NCI-H2029 treated with DMSO at 0.1 percent for 48 hours (cell line): ENCODE measurements at regions not wholly inside any gene's neighbourhood (a gene's known extent, or its start where the extent isn't known, plus 50 kb on each side); places are given as distances from the start of the nearest gene placed in this dataset.

Source experiments
- DNase-seq: peaks from one replicate; lab custom pipeline; 2025; lab: John Stamatoyannopoulos, UW

DNA sequence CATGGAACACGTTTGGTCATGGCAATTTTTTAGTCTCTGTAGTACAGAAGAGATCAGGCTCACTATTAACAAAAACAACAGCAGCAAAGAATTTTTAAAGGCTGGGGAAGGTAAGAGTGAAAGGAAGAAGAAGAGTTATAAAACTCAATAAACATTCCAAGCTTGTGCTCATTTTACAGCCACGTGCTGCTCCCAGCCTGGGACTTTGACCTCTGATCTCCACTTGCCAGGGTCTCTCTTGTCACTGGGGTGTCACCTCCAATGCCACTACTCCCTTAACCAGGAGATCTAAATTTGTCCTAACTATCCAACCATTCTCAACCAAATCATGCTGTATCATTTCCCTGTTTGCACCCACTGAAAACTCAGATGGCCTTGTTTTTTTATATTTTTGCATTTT is 605.1 kb downstream of the VRK1 start:
- DNase-seq = no peak

DNA sequence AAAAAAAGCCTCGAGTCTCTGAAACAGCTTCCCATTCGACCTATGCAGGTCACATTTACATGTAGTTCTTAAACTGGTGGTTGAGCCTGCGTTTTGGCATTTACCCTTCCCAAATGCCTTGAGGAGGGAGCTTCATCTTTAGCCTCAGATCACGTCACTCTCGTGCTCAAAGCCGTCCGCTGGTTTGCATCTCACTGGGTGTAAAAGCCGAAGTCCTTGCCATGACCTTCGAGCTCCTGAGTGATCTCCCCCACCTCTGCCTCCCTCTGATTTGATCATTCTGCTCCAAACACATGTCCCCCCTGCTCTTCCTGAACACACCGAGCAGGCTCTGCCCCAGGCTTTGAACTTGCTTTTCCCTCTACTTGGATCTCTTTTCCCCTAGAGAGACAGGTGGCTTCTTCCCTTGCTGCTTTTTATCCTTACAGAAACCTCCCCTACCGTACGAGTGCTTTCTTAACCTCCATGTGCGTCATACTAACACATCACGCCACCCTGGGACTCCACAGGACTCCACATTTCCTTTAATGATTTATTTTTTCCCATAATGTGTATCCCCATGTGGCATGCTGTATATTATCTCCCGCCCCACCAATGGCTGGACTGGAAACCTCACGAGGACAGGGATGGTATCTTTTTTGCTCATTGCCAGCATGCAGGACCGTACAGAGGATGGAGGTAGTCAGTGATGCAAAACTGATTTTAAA is 610.7 kb downstream of the VRK1 start:
- no peak for DNase-seq

DNA sequence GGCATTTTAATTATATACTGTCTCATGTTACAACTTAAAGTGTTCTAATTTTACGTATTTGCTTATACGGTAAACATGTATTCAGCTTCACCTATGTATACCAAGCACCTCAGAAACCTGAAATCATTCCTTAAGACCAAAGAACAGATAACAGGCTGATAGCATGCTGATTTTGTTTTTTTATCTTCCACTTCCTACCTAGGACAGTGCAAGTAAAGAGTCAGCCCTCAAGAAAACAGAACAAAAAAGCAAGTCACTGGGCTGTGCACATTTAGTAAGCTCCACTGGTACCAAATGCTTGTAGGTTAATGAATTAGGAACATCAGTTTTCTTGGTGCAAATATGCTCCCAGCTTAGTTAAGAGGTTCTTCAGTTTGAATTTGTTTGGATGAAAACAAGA is 611.3 kb downstream of the VRK1 start:
- DNase-seq = no peak

DNA sequence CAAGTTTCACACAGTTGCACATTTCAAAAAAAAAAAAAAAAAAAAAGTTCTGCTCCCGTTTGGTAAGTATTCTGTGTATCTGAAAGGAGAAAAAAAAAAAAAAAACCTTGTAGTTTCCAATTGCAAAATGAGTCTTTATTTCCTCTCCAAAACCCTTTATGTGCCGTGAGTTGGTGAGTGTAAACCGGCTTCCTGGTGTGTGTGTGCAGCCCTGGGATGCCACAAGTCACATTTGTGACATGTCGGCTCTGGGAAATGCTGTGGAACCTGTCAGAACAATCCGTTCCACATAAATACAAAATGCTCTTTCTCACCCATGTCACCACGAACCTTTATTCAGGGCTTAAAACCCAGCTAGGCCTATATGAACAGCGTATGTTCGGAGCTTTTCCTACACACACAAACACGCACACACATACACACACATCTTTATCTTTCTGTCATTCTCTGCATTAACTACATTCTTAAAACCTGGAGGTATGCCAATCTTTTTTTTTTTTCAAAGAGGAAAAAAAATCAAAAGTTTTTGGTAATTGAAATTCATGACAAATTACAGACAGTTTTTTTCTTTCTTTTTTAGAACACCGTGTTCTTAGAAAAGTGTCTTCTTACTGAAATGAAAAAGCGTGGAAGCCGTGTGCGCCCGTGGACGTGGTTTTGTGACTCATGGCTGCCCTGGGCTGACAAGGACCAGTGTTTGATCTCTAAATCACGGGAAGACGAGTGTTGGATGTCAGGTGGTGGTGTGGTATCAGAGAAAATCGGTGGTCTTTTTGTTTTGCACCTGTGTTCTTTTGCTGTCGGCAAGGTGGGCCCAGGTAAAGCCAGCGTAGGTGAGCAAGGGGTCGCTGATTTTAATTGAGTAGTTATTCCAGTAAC is 612.0 kb downstream of the VRK1 start:
- no peak for DNase-seq

DNA sequence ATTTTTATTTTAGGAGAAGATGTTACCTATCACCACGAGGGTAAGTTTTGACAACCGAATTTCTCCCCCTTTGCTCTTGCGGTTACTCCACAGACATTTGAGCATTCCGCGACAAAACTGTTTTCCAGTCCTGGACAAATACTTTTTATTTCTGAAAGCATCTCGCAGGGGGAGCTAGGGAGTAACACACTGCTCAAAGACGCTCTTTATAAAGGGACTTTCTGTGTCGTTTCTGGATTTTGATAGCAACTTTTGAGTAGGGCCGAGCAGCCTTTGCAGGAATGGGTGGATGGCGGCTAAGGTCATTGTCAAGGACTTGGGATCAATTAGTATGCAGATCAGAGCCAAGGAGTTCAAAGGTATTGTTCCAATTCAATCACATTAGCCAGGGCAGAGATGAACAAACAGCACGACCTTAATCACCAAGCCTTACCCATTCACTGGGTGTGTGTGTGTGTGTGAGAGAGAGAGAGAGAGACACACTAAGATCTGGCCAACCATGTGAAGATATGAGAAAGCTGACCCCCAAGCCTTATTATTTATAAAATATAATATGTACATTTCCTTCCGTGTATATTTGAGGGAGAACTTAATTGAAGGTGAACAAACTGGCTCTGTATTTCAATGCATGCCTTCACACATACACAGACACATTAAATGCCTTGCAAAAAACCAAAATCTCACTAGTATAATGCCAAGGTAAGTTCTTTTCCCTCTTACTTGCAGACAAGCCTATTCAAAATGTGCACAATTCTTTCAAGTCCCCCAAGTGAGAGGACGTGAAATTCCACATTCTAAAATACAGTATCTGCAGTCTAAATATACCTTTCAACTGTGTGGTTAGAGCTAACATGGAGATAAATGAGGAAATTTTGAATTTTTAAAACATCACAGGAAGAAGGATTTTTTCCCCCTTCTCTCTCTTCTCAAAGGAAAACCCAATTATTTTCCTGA is 613.8 kb downstream of the VRK1 start:
- no peak for DNase-seq

DNA sequence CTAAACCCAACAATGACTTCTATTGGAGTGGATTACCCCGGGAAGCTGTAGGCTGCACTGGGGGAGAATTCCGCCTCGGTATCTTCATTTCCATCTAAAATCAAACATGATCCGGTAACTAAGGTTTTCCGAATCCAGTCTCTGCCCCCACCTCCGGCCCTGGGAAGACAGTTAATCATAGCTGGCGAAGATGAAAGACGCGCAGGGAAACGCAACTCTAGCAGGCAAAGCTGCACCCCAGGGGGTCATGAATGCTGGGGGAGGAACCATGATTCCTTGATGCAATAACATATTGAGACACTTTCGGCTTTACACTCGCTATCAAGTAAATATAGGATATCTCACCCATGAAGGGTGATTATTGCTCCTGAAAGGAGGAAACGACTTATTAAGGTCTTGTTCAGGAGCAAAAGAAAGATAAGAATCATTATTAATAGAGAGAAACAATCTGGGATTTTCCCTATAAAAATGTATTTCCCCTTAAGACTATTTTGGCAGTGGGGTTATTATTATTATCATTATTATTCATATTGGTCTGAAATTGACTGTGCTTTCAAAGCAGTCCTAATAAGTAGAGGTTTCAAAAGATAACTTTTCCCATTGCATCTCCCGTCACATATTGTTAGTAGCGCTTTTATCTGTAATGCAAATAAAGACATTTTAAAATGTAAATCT is 614.9 kb downstream of the VRK1 start:
- DNase-seq = no peak

DNA sequence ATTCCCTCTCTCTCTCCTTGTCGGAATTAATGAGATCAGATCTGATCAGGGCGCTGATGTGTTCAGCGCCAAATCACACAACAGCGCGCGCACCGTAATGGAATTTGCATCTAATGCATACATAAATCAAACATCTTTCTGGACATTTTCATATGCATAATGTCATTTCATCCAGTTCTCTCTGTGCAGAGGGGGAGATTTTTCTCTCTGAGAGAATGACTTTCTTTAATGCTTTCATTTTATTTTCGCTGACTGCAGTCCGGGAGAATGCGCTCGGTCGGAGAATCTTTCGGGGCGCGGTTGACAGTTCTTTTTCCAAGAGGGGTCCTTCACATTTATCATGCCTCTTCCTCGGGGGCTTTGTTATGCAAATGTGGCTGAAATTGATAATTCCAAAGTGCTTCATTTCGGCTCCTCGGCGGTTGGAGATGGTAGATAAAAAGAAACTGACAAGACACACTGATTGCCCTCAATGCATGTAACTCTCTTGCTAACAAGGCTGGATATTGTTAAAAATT is 615.9 kb downstream of the VRK1 start:
- no peak for DNase-seq

DNA sequence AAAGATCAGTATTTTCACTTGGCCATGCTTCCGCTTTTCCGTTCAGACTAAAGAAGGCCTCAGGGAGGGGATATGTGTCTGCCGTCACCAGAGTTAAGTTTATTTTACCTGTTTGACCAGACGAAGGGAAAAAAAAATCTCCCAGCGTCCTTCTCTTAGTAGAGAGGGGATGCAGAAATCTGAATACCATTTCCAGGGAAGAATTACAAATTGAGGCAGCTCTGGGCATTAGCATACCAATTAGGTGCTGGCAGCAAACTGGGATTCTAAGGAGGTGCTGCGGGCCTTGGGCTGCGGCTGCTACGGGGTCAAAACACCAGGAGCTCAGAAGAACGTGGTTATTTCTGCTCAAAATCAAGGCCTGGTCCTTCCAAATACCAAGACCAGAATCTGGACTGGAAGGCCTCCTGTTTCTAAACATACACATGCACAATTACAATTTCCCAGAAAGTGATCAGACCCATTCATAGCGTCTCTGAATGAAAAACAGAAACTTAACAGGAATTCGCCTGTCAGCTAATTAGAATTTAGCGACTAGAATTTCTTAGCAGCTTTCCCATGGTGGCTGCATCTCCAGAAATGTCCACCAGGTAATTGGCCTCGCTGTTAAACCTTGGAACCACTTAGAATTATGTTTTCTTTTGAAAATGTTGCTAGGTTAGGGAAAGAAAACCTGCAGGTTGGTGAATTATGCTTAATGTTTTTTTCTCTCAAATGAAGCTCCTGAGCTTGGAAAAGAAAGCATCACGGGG is 617.0 kb downstream of the VRK1 start:
- no peak for DNase-seq

DNA sequence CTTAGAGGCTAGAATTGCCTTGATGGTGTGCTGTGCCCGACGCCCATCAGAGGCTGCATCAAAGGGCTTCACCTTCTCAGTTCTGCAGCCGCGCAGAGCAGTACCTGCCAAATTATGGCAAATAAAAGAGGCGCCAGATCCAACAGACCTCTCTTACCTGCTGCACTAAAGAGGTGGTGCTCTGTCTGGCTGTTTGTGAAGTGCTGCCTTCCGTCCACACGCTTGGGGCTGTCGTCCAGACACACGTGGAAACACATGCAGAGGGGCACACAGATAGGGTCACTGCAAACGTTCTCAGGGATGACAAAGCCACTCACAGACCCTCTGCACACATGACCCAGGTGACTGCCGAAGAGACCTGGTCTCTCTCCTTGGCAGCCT is 617.5 kb downstream of the VRK1 start:
- no peak for DNase-seq

DNA sequence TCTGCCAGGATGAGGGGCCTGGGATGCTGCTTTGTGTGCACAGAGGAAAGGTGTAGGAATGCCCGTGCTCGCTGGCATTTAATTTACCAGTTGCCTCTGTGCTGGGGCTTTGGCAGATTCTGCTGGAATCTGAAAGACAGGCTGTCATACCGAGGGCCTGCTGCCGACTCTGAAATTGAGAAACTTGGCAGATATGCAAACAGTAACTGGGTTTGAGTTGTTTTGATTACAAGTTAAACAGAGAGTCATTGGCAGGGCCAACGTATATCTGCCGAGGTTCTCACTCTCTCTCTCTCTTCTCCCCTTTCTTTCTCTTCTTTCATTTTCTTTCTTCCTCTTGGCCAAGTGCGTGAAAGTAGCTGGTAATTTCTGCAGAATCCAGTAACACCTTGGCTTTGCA is 618.7 kb downstream of the VRK1 start:
- no peak for DNase-seq

DNA sequence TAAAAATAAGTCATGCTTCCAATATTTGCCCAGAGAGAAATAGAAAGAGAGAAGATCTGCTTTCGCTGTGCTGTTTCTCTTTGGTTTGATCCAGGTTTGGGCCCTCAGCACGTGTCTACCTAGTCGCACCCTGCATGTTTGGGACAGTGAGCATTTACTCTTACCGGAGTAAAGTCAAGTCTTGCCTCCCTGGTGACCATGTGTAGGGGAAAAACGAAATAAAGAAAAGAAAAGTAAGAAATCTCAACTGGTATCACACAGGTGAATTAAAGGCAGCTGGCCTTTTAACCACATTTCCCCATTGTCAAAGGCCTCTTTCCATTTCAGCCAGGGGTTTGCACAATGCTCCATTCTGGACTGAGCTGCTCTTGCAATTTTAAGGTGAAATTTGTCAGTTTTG is 619.4 kb downstream of the VRK1 start:
- DNase-seq = no peak

DNA sequence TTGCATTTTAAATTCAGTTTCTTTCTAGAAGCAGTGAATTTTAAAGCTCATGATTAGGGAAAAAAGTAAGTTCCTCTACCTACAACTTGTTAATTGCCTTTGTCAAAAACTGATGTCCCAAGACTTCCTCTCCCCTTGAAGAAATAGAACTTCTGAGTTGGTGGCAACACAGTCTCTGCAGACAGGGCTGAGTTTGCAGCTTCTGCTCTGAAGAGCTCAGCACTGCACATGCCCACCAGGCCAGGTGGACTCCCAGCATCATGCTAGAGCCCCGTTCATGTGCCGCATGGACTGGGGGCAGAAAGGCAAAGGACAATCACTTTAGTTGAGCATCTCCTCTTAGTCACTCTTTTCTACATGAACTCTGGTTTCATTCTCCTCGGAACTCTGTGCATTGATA is 620.1 kb downstream of the VRK1 start:
- no peak for DNase-seq

DNA sequence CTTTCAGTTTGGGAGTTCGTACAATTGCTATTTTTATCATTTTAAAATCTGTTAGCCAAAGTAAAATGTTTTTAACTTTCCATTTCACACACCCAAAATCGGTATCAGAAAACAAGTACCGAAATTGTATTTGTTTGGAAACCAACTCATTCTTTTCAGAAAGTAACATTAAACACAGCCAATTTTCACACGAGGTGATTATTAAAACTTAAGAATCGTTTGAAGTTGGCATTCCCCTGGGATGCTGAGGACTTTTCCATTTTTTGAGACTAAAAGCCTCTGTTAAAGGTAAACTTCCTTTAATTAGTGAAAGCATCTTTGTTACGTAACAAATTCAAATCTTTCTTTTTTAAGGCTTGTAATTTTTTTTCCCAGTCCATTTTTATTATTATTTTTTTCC is 623.0 kb downstream of the VRK1 start:
- DNase-seq = no peak

DNA sequence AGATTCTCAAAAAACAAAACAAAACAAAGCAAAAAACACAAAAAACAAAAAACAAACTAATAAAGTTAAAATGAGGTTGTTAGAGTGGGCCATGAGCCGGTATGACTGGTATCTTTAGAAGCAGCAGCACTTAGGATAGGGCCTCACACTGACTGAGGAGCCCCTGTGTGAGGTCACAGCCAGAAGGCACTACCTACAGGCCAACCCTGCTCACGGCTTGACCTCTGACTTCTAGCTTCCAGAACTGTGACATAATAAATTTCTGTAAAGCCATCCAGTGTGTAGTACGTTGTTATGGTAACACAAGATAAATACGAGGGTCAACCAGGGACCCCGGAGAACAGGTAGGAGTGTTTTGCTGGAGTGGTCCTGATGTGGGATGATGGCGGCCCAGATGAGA is 629.6 kb downstream of the VRK1 start:
- DNase-seq = no peak

DNA sequence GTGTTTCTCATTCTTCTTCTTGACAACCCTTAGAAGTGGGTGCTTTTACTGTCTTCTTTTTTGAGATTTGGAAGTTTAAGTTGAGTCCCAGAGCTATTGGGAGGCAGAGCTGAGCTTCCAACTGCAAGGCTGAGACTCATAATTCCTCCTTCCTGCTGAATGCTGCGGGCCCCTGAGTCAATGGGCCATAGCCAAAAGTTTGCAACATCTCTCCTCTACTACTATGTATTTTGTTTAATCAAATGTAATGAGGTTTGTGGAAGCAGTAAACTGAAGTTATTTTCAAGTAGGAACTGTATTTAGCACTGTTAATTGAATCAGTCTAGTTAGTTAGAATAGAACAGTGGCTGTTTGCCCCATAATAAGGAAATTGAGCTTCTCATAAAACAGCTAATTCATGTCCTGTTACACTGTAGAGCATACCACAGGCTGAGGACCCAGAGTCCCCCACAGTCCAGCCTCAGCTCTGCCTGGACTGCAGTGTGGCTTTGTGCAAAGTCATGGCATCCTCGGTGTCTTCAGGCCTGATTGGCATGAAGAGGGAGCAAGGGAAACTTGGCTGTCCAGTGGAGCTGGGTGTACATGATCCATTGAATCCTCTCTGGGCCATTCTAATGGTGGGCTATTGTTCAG is 631.7 kb downstream of the VRK1 start:
- DNase-seq = no peak

DNA sequence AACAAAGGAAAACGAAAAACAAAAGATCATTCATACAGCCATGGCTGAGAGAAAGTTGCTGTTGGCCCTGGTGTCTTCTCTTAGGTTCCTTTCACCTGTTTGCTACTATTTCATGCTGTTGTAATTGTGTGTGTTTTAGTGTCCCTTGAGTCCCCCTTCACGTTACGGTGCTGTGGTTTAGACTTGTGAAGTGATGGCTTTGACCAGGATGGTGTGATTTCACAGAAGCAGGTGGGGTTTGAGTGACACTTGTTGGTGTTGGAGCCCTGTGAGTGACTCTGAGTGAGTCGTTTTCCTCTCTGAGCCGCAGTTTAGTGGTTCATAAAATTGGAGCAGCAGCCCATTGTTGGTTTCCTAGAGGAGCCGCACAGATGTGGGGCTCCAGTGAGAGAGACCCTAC is 635.4 kb downstream of the VRK1 start:
- no peak for DNase-seq

DNA sequence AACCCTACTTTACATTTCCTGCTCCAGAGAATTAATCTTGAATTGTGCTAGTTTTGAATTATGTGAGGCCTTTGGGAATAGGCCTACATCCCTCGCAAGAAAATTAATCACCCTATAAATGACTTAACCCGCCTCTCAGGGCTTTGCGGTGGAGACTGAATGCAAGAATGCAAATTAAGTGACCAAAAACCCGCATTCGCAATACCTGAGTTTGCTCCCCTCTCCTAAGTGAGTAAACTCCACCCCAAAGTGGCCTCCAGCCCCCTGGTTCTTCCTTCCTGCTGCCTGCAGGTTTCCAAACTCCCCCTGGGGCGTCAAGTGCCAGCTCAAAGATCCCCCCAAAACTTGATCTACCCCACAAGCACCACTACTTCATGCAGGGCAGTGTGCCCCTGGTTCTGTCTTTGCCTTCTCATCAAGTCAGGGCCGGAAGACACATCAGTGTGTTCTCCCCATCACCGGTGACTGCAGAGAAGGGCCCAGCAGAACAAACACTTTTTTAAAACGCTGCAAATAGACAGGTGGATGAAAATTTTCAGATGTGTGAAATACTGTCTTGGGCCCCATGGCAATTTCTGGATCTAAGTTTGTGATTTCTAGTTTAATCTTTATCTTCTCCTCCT is 644.7 kb downstream of the VRK1 start:
- no peak for DNase-seq

DNA sequence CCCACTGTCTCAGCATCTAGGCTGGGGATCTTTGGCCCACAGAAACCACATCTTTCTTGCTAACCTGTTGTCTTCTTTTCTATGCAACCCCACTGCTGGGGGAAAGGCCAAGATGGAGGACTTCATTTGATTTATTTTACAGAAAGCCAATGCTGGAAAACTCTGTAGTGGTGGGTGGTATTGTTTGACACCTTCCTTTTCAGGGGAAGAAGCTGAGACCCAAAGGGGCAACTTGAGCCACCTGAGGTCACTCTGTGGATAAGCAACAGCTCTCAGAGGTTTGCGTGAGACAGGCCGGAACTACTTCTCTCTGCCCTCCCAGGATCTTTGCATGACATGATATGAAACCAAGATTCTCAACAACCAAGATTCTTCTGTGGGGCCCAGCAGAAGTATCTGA is 645.2 kb downstream of the VRK1 start:
- no peak for DNase-seq

DNA sequence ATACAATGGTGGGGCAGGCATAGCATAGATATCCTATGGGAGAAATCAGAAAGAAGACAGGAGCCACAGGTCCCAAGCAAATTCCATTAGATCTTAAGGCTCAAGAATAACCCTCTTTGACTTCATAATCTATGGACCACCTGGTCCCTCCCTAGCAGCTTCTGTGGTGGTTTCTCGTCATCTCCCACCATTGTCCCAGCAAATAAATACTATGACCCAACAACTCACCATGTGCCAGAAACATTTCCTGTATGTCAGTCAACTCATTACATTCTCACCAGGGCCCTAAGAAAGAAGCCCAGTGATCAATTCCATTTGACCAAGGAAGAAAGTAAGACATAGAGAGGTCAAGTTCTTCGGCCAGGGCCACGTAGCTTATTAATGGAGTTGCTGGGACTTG is 646.2 kb downstream of the VRK1 start:
- DNase-seq = no peak

DNA sequence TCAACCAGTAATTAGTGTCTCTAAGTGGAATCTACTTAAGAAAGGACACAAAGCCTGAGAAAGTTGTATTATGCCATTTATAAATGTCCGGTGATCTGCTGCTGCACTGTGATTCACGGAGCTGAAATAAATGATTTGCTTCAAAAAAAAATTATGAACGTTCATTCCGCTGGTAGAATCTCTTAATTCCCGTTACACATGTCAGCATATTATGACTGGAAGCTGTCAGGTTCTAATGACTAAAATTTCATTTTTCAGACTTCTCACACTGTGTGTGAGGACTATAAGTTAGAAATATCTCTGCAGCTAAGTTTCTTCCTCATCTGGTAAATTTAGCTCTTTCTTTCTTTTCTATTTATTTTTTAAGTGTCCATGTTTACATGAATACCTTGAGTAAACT is 647.1 kb downstream of the VRK1 start:
- no peak for DNase-seq
